Activated T-helper 17 cell treated with anti-CD3 and anti-CD28 coated beads, Interleukin-2, amount 50 U/mL, for 72 hours (primary cell): ENCODE measurements at regions not wholly inside any gene's neighbourhood (a gene's known extent, or its start where the extent isn't known, plus 50 kb on each side); places are given as distances from the start of the nearest gene placed in this dataset.
"Not testable (repeated sequence)": the region's sequence is repeated elsewhere in the genome, so short reads cannot be mapped to it uniquely, and the experiment has no call there.

Source experiments
- ATAC-seq: fragments of 150-1000 bp; cut with Tn5 transposase; replicated peaks from 2 replicates; pipeline ENCODE4 v1.10.0; 2021; ENCODE audit warnings: mild to moderate bottlenecking, moderate library complexity
- H3K27ac Mint-ChIP-seq: one replicate; pipeline ENCODE4 v1.8.0; 2022; ENCODE audit warnings: mixed read lengths
- H3K27me3 Mint-ChIP-seq: one replicate; pipeline ENCODE4 v1.8.0; 2022; ENCODE audit warnings: mixed read lengths
- H3K36me3 Mint-ChIP-seq: one replicate; pipeline ENCODE4 v1.8.0; 2022; ENCODE audit warnings: low read depth, mild to moderate bottlenecking, mixed read lengths
- H3K4me1 Mint-ChIP-seq: one replicate; pipeline ENCODE4 v1.8.0; 2022; ENCODE audit warnings: mixed read lengths
- H3K4me3 Mint-ChIP-seq: one replicate; pipeline ENCODE4 v1.8.0; 2022; ENCODE audit warnings: mild to moderate bottlenecking, mixed read lengths
- H3K9me3 Mint-ChIP-seq: one replicate; pipeline ENCODE4 v1.8.0; 2022; ENCODE audit warnings: mixed read lengths

- Mint-ChIP-seq H3K27me3 (no peaks in the 10 kb centered on the region), H3K4me3 (no peak overlapping the region), H3K27ac (no peak overlapping the region), H3K4me1 (no peaks in the 10 kb centered on the region), H3K9me3 (peaks cover 9% of the 10 kb centered on the region), H3K36me3 (no peaks in the 10 kb centered on the region)
- ATAC-seq = no peak
These were observed 770.0 kb upstream of the RGS18 start for GRCh38 chr1:191388283-191388682.

- no peaks in the 10 kb centered on the region for H3K27me3 Mint-ChIP-seq
- no peaks in the 10 kb centered on the region for H3K4me1 Mint-ChIP-seq
- H3K9me3 Mint-ChIP-seq = peaks cover 12% of the 10 kb centered on the region
- no peak overlapping the region for H3K27ac Mint-ChIP-seq
- no peak for ATAC-seq
- no peaks in the 10 kb centered on the region for H3K36me3 Mint-ChIP-seq
- H3K4me3 Mint-ChIP-seq = no peak overlapping the region
These were observed 761.6 kb upstream of the RGS18 start for GRCh38 chr1:191396622-191397021.

- Mint-ChIP-seq H3K27ac (no peak overlapping the region), H3K27me3 (no peaks in the 10 kb centered on the region), H3K4me3 (no peak overlapping the region), H3K9me3 (peaks cover 16% of the 10 kb centered on the region), H3K36me3 (no peaks in the 10 kb centered on the region), H3K4me1 (no peaks in the 10 kb centered on the region)
- ATAC-seq = no peak
These were observed 759.7 kb upstream of the RGS18 start for GRCh38 chr1:191398551-191398950.

- Mint-ChIP-seq H3K9me3 (peaks cover 8% of the 10 kb centered on the region), H3K36me3 (no peaks in the 10 kb centered on the region), H3K4me1 (no peaks in the 10 kb centered on the region), H3K4me3 (no peak overlapping the region), H3K27ac (no peak overlapping the region), H3K27me3 (no peaks in the 10 kb centered on the region)
- no peak for ATAC-seq
These were observed 752.8 kb upstream of the RGS18 start for GRCh38 chr1:191405417-191405816.

GRCh38 chr1:191414981-191415640, 743.2 kb upstream of the RGS18 start:
- no peak overlapping the region for H3K27ac Mint-ChIP-seq
- no peak overlapping the region for H3K4me3 Mint-ChIP-seq
- no peaks in the 10 kb centered on the region for H3K36me3 Mint-ChIP-seq
- no peaks in the 10 kb centered on the region for H3K27me3 Mint-ChIP-seq
- peaks cover 3% of the 10 kb centered on the region for H3K9me3 Mint-ChIP-seq
- no peaks in the 10 kb centered on the region for H3K4me1 Mint-ChIP-seq
- no peak for ATAC-seq

- ATAC-seq = no peak
- Mint-ChIP-seq H3K9me3 (peaks cover 4% of the 10 kb centered on the region), H3K36me3 (no peaks in the 10 kb centered on the region), H3K27me3 (no peaks in the 10 kb centered on the region), H3K4me3 (no peak overlapping the region), H3K4me1 (no peaks in the 10 kb centered on the region), H3K27ac (no peak overlapping the region)
These were observed 738.4 kb upstream of the RGS18 start for GRCh38 chr1:191419842-191420241.

- H3K9me3 Mint-ChIP-seq = peaks cover 11% of the 10 kb centered on the region
- H3K27me3 Mint-ChIP-seq = no peaks in the 10 kb centered on the region
- H3K4me1 Mint-ChIP-seq = no peaks in the 10 kb centered on the region
- no peak overlapping the region for H3K27ac Mint-ChIP-seq
- H3K36me3 Mint-ChIP-seq = no peaks in the 10 kb centered on the region
- H3K4me3 Mint-ChIP-seq = no peak overlapping the region
- ATAC-seq = no peak
These were observed 730.7 kb upstream of the RGS18 start for GRCh38 chr1:191427593-191427992.

- Mint-ChIP-seq H3K36me3 (no peaks in the 10 kb centered on the region), H3K27me3 (no peaks in the 10 kb centered on the region), H3K4me3 (no peak overlapping the region), H3K27ac (no peak overlapping the region), H3K4me1 (no peaks in the 10 kb centered on the region), H3K9me3 (peaks cover 26% of the 10 kb centered on the region)
- no peak for ATAC-seq
These were observed 725.4 kb upstream of the RGS18 start for GRCh38 chr1:191432817-191433216.

GRCh38 chr1:191438979-191439378, 719.3 kb upstream of the RGS18 start:
- no peaks in the 10 kb centered on the region for H3K27me3 Mint-ChIP-seq

GRCh38 chr1:191448279-191448678, 710.0 kb upstream of the RGS18 start:
- H3K4me1 Mint-ChIP-seq, H3K27ac Mint-ChIP-seq, H3K9me3 Mint-ChIP-seq, H3K27me3 Mint-ChIP-seq, H3K36me3 Mint-ChIP-seq, H3K4me3 Mint-ChIP-seq, ATAC-seq: not testable (repeated sequence)

More at GRCh38 chr1:191438979-191439378, 719.3 kb upstream of the RGS18 start:
- ATAC-seq = no peak
- Mint-ChIP-seq H3K4me1 (no peaks in the 10 kb centered on the region), H3K4me3 (no peak overlapping the region), H3K36me3 (no peaks in the 10 kb centered on the region), H3K27ac (no peak overlapping the region), H3K9me3 (peaks cover 25% of the 10 kb centered on the region)

GRCh38 chr1:191452586-191452985, 705.7 kb upstream of the RGS18 start:
- H3K4me3 Mint-ChIP-seq = no peak overlapping the region
- no peaks in the 10 kb centered on the region for H3K27me3 Mint-ChIP-seq
- peaks cover 16% of the 10 kb centered on the region for H3K9me3 Mint-ChIP-seq
- H3K27ac Mint-ChIP-seq = no peak overlapping the region
- no peak for ATAC-seq
- H3K36me3 Mint-ChIP-seq = no peaks in the 10 kb centered on the region
- no peaks in the 10 kb centered on the region for H3K4me1 Mint-ChIP-seq

GRCh38 chr1:191453487-191453886, 704.8 kb upstream of the RGS18 start:
- no peaks in the 10 kb centered on the region for H3K36me3 Mint-ChIP-seq

GRCh38 chr1:191457889-191458288, 700.4 kb upstream of the RGS18 start:
- H3K27me3 Mint-ChIP-seq = no peaks in the 10 kb centered on the region
- H3K27ac Mint-ChIP-seq = no peak overlapping the region
- H3K4me3 Mint-ChIP-seq = no peak overlapping the region
- H3K36me3 Mint-ChIP-seq = no peaks in the 10 kb centered on the region
- H3K4me1 Mint-ChIP-seq = no peaks in the 10 kb centered on the region
- no peak for ATAC-seq
- H3K9me3 Mint-ChIP-seq = peaks cover 17% of the 10 kb centered on the region

More at GRCh38 chr1:191453487-191453886, 704.8 kb upstream of the RGS18 start:
- no peak for ATAC-seq
- Mint-ChIP-seq H3K9me3 (peaks cover 17% of the 10 kb centered on the region), H3K27ac (no peak overlapping the region), H3K27me3 (no peaks in the 10 kb centered on the region), H3K4me1 (no peaks in the 10 kb centered on the region), H3K4me3 (no peak overlapping the region)

- no peaks in the 10 kb centered on the region for H3K27me3 Mint-ChIP-seq
- no peaks in the 10 kb centered on the region for H3K36me3 Mint-ChIP-seq
- H3K9me3 Mint-ChIP-seq = peaks cover 19% of the 10 kb centered on the region
- no peak overlapping the region for H3K27ac Mint-ChIP-seq
- H3K4me3 Mint-ChIP-seq = no peak overlapping the region
- no peaks in the 10 kb centered on the region for H3K4me1 Mint-ChIP-seq
- no peak for ATAC-seq
These were observed 698.0 kb upstream of the RGS18 start for GRCh38 chr1:191460234-191460633.

- no peaks in the 10 kb centered on the region for H3K27me3 Mint-ChIP-seq
- H3K4me1 Mint-ChIP-seq = no peaks in the 10 kb centered on the region
- no peak overlapping the region for H3K27ac Mint-ChIP-seq
- H3K36me3 Mint-ChIP-seq = no peaks in the 10 kb centered on the region
- H3K4me3 Mint-ChIP-seq = no peak overlapping the region
- H3K9me3 Mint-ChIP-seq = peaks cover 7% of the 10 kb centered on the region
- ATAC-seq = no peak
These were observed 674.3 kb upstream of the RGS18 start for GRCh38 chr1:191483988-191484387.

GRCh38 chr1:191490303-191490702, 668.0 kb upstream of the RGS18 start:
- Mint-ChIP-seq H3K36me3 (no peaks in the 10 kb centered on the region), H3K27me3 (no peaks in the 10 kb centered on the region), H3K27ac (no peak overlapping the region), H3K4me3 (no peak overlapping the region), H3K4me1 (no peaks in the 10 kb centered on the region), H3K9me3 (peaks cover 15% of the 10 kb centered on the region)
- no peak for ATAC-seq
